Esophagus muscularis mucosa (tissue), 4 donors: ENCODE measurements at regions not wholly inside any gene's neighbourhood (a gene's known extent, or its start where the extent isn't known, plus 50 kb on each side); places are given as distances from the start of the nearest gene placed in this dataset.
"Not testable (repeated sequence)": the region's sequence is repeated elsewhere in the genome, so short reads cannot be mapped to it uniquely, and the experiment has no call there.

Experiments
- DNase-seq: peaks from one replicate; pipeline ENCODE4 v3.0.0-alpha.2; 2017; ENCODE audit errors: extremely low spot score
- H3K27ac ChIP-seq, 4 donors: fragments of 200-600 bp; sonication (generic); replicated peaks in 1 of 4; 1 replicate in 3 of 4; 2 replicates in 1 of 4; pipeline ENCODE4 v1.5.1; 2016 to 2019; ENCODE audit warnings: mild to moderate bottlenecking in 1 of 4
- H3K27me3 ChIP-seq, 4 donors: fragments of 200-600 bp; sonication (generic); one replicate each; pipeline versions ENCODE4 v1.5.1 to v1.6.0; 2016 to 2019
- H3K36me3 ChIP-seq, 4 donors: fragments of 200-600 bp; sonication (generic); one replicate each; pipeline ENCODE4 v1.5.1; 2016 to 2019
- H3K4me1 ChIP-seq, 4 donors: fragments of 200-600 bp; sonication (generic); one replicate each; pipeline ENCODE4 v1.5.1; 2016 to 2019
- H3K4me3 ChIP-seq, 4 donors: fragments of 200-600 bp; sonication (generic); 1 replicate in 2 of 4; 2 replicates in 2 of 4; pipeline ENCODE4 v1.5.1; 2016 to 2019; ENCODE audit warnings: mild to moderate bottlenecking in 4 of 4, moderate library complexity in 1 of 4
- H3K9me3 ChIP-seq, 4 donors: fragments of 200-600 bp; sonication (generic); 1 replicate in 3 of 4; 2 replicates in 1 of 4; pipeline ENCODE4 v1.5.1; 2016 to 2019
- CTCF ChIP-seq, 3 experiments: fragments of 200-600 bp in 2 of 3; fragments of 450-650 bp in 1 of 3; sonication (generic) in 2 of 3; IDR thresholded peaks; one replicate each; pipeline ENCODE4 v1.5.1; 2017 to 2019; ENCODE audit warnings: antibody characterized with exemption in 3 of 3, mild to moderate bottlenecking in 2 of 3, moderate library complexity in 1 of 3
- EP300 ChIP-seq: sonication (generic); formaldehyde crosslinking; IDR thresholded peaks from one replicate; pipeline ENCODE4 v1.6.1; 2017; ENCODE audit warnings: antibody characterized with exemption
- POLR2A ChIP-seq: fragments of 450-650 bp; IDR thresholded peaks from one replicate; pipeline ENCODE4 v1.6.1; 2017; ENCODE audit warnings: antibody characterized with exemption, moderate library complexity, mild to moderate bottlenecking, low read depth
- POLR2AphosphoS5 ChIP-seq, 2 donors: sonication (generic); formaldehyde crosslinking; IDR thresholded peaks; one replicate each; pipeline ENCODE4 v1.6.1; 2017; ENCODE audit warnings: antibody characterized with exemption in 2 of 2
- WGBS: methylation state at CpG from one replicate; pipeline ENCODE4 v1.1.5; 2018; 5-methylcytosine and 5-hydroxymethylcytosine counted together
- intact Hi-C: fragments of 100-400 bp; cut with DNase I; formaldehyde crosslinking; loops from one replicate; pipeline ENCODE4 v1.15.1; 2023

GRCh38 chr5:40441733-40442132 lies 238.0 kb upstream of the PTGER4 start:
- TF ChIP-seq EP300 (no peak), POLR2A (no peak), POLR2AphosphoS5 (IDR thresholded peaks at IDR 0.05) (no peak), CTCF (IDR thresholded peaks at IDR 0.05) (no peak)

GRCh38 chr5:40440746-40441145 lies 239.0 kb upstream of the PTGER4 start:
- H3K4me3 ChIP-seq = no peak overlapping the region
- no peak for DNase-seq
- intact Hi-C loops = no loop called here
- no peaks in the 10 kb centered on the region for H3K4me1 ChIP-seq
- WGBS = 80% methylated on average over 1 of the region's 1 CpG
- no peaks in the 10 kb centered on the region for H3K36me3 ChIP-seq
- H3K9me3 ChIP-seq = peaks cover 0 to 8% (median 0%) of the 10 kb centered on the region in 4 donors
- TF ChIP-seq POLR2A (no peak), CTCF (IDR thresholded peaks at IDR 0.05) (no peak), EP300 (no peak), POLR2AphosphoS5 (IDR thresholded peaks at IDR 0.05) (no peak)
- H3K27ac ChIP-seq = no peak overlapping the region
- H3K27me3 ChIP-seq = no peaks in the 10 kb centered on the region

More at GRCh38 chr5:40441733-40442132, 238.0 kb upstream of the PTGER4 start:
- no peak for DNase-seq
- WGBS = 71% methylated on average over 4 of the region's 4 CpGs
- peaks cover 0 to 8% (median 0%) of the 10 kb centered on the region in 4 donors for H3K9me3 ChIP-seq
- no peak overlapping the region for H3K27ac ChIP-seq
- no peaks in the 10 kb centered on the region for H3K36me3 ChIP-seq
- H3K27me3 ChIP-seq = no peaks in the 10 kb centered on the region
- intact Hi-C loops = no loop called here
- H3K4me3 ChIP-seq = no peak overlapping the region
- H3K4me1 ChIP-seq = no peaks in the 10 kb centered on the region

- H3K36me3 ChIP-seq, H3K27me3 ChIP-seq, H3K9me3 ChIP-seq, H3K4me3 ChIP-seq, intact Hi-C loops, DNase-seq, H3K4me1 ChIP-seq, H3K27ac ChIP-seq: not testable (repeated sequence)
- peak in 1 of 3 experiments; percentile 8 for TF ChIP-seq CTCF (IDR thresholded peaks at IDR 0.05)
- WGBS = 89% methylated on average over 3 of the region's 3 CpGs
These were observed 240.6 kb upstream of the PTGER4 start for GRCh38 chr5:40439103-40439502.

GRCh38 chr5:40438646-40439045 lies 241.1 kb upstream of the PTGER4 start:
- H3K4me3 ChIP-seq, H3K9me3 ChIP-seq, H3K36me3 ChIP-seq, intact Hi-C loops, DNase-seq, H3K27me3 ChIP-seq, H3K4me1 ChIP-seq, H3K27ac ChIP-seq: not testable (repeated sequence)
- WGBS = 100% methylated on average over 4 of the region's 26 CpGs

GRCh38 chr5:40437452-40437861 lies 242.3 kb upstream of the PTGER4 start:
- Histone ChIP-seq H3K4me1 (no peaks in the 10 kb centered on the region), H3K27ac (no peak overlapping the region), H3K27me3 (no peaks in the 10 kb centered on the region), H3K4me3 (no peak overlapping the region), H3K9me3 (no peaks in the 10 kb centered on the region), H3K36me3 (no peaks in the 10 kb centered on the region)
- no peak for DNase-seq
- 65% methylated on average over 4 of the region's 4 CpGs for WGBS
- intact Hi-C loops = no loop called here
- TF ChIP-seq CTCF (IDR thresholded peaks at IDR 0.05) (no peak), POLR2A (no peak), POLR2AphosphoS5 (IDR thresholded peaks at IDR 0.05) (no peak), EP300 (no peak)
